A204.1 (cell line): ENCODE measurements at regions not wholly inside any gene's neighbourhood (a gene's known extent, or its start where the extent isn't known, plus 50 kb on each side); places are given as distances from the start of the nearest gene placed in this dataset.
"Not testable (repeated sequence)": the region's sequence is repeated elsewhere in the genome, so short reads cannot be mapped to it uniquely, and the experiment has no call there.

Source experiments
- FAIRE-seq: peaks from 2 replicates; lab custom pipeline; 2012; peaks lifted over from hg19 to GRCh38; lab: Jason Lieb, UNC

DNA sequence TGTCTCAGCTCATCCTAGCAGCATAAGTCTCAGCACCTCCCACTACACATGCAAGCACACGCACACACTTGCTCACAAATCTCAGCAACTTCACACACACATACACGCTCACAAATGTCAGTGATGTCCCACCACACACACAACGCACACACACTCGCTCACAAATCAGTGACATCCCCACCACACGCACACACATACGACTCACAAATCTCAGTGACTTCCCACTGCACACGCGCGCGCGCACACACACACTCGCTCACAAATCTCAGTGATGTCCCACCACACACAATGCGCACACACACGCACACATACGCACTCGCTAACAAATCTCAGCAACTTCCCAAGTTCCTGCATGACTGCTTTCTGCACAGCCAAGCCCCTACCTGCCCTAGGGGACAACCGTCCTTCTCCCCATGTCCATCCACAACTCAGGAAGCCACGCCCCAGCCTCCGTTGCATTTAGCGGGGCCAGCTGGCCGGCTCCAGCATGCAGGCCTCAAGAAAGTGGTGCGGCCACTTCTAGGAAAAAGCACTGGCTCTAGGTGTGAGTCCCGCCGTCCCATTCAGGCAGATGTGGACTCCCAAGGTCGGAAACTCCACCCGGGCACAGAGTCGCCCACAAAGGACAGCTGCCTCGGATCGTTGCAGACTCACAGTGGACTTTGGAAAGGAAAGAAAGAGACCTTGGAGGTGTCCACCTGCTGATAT is 180.1 kb upstream of the SALL3 start:
- FAIRE-seq: no peak

DNA sequence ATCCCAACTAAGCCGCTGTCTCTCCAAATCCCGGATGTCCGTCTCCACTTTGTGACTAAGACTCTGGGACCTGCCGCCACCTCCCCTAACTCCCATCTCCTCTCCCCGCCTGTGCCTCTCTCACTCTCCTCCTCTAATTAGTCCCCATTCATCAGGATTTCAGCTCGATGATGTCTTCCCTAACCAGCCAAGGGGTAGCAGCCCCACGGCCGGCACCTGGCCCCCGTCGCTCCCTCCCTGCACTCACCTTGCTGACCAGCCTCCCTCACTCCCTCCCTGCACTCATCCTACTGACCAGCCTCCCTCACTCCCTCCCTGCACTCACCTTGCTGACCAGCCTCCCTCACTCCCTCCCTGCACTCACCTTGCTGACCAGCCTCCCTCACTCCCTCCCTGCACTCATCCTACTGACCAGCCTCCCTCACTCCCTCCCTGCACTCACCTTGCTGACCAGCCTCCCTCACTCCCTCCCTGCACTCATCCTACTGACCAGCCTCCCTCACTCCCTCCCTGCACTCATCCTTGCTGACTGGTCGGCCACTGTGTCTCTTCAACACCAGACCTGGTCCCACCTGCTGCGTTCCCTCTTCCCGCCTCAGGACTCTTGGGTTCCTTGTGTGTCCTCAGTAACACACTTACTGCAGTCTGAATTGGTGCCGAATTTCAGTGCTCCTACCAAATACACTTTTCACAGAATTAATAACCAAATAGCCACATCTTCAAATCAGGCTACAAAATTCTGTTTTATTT is 179.3 kb upstream of the SALL3 start:
- not testable (repeated sequence) for FAIRE-seq

DNA sequence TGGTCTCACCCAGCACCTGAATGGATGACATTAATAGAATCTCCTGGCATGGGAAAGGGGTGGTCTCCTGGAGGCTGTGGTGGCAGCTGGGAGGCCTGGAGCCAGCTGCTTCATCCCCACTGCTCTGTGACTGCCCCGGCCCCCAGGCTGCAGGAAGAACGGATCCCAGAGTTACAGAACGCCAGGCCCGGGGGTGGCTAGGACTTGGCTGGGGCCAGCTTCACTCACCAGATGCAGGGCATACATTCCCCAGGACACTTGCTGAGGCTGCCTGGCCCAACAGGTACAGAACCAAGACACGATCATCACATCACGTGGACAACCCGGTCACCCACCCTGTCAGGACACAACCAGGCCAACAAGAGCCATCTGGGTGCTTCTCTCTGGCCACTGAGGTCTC is 178.6 kb upstream of the SALL3 start:
- no peak for FAIRE-seq

GRCh38 chr18:78803104-78803503 is 176.5 kb upstream of the SALL3 start:
- FAIRE-seq: no peak

DNA sequence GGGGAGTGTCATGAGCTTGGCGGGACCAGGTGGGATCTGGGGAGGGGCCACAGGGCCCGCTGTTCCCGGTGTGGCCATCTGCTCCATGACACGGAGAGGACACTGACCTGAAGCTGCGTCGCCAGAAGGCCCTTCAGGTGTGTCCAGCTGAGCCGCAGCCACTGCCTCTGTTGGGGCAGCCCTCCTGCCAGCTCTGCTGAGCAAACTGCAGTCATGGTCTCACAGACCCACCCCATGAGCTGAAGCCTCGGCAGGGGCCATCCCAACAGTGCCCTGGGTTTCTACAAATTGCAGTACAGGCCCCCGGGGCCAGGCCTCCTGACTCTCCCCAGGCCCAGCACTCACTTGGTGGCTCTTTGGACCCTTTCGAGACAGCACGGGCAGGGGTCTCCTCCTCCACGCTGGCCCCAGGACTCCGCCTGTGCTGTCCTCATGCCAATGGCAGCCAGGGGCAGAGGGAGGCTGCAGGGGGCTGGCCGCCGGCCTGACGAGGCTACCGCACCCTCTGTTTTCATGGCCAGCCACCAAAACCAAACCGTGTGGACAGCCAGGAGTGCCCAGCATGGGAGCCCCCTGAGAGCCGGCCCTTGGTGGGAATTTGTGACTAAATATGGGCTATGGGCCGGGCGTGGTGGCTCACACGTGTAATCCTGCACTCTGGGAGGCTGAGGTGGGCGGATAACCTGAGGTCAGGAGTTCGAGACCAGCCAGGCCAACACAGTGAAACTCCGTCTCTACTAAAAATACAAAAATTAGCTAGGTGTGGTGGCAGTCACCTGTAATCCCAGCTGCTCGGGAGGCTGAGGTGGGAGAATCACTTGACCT is 175.2 kb upstream of the SALL3 start:
- no peak for FAIRE-seq

DNA sequence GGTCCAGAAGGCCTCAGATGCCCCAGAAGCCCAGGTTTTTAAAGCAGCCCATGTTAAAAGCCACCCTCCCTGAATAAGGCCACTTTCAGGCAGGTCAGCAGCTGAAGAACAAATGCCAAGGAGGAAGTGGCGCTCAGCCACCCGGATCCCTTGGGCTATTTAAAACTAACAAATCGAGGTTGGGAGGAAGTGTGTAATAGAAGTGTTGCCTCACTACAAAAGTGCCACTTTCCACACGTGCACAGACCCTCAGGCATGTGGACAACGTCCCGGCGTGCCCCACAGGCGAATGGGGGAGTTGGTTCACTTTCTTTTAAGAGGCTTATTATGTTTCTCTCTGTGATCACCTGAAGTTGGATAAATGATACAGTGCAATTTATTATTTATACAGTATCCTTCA is 173.8 kb upstream of the SALL3 start:
- no peak for FAIRE-seq

- FAIRE-seq: no peak
Observed at GRCh38 chr18:78807668-78808067, 171.9 kb upstream of the SALL3 start.

DNA sequence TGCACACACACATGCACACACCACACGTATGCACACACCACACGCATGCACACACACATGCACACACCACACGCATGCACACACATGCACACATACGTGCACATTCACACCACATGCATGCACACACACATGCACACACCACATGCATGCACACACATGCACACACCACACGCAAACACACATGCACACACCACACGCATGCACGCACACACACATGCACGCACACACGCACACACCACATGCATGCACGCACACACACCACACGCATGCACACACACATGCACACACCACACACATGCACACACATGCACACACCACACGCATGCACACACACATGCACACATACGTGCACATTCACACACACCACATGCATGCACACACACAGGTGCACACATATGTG is 169.8 kb upstream of the SALL3 start:
- no peak for FAIRE-seq

DNA sequence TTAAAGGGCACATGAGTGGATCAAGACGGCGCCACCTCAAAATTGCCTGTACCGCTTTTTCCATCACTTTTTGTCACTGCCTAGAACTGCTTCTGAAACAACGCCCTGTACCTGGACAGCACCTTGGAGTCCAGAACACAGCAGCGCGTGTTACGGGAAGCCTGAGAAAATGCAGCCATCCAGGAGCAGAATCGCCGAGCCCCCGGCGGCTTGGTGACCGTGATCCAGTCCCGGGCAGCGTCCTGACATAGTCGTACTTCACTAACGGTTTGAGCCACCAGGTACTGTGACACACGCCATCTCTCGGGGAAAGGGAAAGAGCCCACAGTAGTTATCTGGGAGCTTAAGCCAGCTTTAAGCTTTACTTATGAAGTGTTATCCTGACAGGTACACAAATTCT is 168.9 kb upstream of the SALL3 start:
- no peak for FAIRE-seq

DNA sequence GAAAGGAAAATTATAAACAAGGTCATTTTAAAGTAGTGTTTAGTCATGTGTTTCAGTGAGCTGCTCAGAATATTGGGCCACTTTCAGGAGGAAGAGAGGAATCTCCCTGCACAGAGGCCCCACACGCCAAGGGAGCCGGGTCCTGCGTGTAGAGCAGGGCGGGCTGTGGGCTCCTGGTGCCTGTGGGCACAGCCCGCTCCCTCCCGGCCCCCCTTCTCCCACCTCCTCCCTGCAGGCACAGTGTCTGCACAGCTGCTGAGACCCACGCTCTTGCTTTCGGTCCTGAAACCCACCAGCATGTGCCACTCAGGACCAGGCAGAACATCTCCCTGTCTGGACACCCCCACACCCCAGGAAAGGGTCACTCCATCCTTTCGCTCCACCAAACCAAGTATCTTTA is 167.6 kb upstream of the SALL3 start:
- FAIRE-seq: no peak

DNA sequence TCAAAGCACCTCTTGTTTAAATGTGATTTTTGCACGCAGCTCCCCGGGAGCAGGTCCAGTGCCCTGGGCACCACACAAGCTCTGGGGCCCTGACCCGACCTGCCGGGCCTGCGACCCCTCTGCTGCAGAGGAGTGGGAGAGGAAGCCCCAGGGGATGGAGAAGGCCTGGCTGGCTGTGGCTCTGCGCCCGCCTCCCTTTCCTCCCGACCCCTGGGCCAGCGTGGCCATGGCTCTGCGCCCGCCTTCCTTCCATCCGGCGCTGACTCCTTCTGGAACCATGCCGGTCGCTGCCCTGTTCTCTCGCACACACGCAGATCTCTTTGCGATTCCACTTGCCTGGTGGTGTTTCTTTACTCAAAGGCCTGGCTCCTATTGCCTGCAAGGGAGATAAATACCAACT is 166.5 kb upstream of the SALL3 start:
- no peak for FAIRE-seq

DNA sequence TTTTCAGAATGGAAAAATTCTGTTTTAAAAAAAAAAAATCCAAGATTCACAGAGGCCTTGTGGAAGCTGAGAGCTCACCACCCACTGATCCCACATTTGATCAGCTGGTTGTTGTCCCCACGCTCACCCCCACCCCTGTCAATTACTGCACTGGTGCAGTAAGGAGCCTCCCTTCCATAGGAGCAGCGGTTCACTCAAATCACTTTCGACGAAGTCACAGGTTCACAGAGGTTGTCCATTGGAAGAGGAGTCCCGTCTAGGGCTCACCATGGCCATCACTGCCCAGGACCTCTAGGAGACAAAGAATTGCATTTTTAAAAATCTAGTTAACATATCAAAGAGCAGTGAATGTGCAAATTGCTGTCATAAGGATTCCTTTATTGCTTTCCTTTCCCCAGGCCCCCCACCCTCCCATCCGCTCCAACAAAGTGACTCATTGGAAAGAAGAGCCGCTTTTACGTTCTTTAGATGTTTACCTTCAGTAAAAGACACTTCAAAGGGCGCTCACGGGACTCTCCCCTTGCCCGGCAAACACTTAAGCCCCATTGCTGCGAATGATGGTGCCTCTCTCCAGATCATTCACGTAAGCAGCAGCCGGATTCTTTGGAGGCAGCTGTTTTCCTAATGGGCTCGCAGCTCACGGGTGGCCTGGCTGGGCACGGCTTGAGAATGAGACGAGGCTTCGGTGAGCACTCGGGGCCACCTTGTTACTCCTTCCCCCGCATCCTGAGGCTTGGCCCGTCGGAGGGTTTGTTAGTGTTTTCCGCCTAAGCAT is 165.5 kb upstream of the SALL3 start:
- no peak for FAIRE-seq

- FAIRE-seq: no peak
Observed at GRCh38 chr18:78814766-78815165, 164.9 kb upstream of the SALL3 start.

DNA sequence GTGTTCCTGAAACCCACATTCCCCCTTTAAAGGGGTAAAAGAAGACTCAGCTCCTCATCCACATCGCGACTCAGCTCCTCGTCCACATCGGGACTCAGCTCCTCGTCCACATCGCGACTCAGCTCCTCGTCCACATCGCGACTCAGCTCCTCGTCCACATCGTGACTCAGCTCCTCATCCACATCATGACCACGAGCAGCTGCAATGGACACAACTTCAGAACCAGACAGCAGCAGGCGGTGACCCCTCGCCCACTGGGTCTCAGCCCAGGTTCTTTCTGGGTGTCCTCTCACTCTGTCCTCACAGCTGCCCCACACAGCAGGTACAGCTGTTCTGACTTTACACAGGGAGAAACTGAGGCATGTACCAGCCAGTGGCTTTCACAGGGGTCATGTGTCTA is 163.5 kb upstream of the SALL3 start:
- FAIRE-seq: no peak

- FAIRE-seq: no peak
Observed at GRCh38 chr18:78816916-78817315, 162.7 kb upstream of the SALL3 start.

DNA sequence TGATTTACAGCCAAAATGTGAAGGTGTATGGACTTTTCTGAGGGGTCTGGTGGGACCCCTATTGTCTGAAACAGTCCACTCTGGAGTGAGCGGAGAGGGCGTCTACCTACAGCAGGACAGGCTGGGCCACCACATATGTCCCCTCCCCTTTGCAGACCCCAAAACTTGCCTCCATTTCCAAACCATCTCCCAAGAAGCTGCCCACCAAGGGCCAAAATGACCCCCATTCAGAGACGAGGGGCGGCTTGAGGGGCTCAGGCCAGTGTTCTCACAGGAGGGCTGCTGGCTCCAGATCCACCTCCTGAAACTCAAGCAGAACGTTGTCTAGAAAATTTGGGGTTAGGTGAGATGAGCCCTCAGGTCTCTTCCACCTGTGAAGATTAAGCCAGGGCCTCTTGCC is 161.1 kb upstream of the SALL3 start:
- FAIRE-seq: no peak

- no peak for FAIRE-seq
Observed at GRCh38 chr18:78818961-78819360, 160.7 kb upstream of the SALL3 start.

DNA sequence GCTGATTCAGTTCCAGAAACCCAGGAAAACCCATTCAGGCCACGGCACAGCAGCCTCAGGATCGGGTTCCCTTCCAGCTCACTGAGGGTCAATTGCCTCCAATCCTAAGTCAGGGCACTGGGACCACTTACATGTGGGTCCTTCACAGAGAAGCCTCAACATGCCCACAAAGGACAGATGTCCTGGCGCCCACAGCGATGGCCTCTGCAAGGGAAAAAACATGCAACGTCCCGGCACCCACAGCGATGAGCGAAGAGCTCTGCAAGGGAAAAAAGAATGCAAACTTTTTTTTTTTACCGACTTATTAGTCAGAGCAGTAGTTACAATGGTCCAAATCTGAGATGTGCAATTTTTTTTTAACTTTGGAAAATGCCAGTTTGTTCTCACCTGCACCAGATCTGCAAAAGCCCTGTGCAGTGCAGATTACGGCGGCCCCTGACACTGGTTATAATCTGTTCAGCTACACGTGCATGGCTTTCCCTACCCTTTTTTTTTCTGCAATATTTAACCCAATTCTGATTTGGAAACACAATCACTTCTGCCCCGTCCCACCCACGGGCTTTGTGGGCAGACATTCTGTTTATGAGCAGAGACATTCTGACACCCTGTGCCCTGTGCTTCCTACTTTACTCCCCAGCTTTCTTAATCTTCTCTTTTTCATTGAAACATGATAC is 159.3 kb upstream of the SALL3 start:
- no peak for FAIRE-seq

- FAIRE-seq: no peak
Observed at GRCh38 chr18:78821396-78821795, 158.2 kb upstream of the SALL3 start.

DNA sequence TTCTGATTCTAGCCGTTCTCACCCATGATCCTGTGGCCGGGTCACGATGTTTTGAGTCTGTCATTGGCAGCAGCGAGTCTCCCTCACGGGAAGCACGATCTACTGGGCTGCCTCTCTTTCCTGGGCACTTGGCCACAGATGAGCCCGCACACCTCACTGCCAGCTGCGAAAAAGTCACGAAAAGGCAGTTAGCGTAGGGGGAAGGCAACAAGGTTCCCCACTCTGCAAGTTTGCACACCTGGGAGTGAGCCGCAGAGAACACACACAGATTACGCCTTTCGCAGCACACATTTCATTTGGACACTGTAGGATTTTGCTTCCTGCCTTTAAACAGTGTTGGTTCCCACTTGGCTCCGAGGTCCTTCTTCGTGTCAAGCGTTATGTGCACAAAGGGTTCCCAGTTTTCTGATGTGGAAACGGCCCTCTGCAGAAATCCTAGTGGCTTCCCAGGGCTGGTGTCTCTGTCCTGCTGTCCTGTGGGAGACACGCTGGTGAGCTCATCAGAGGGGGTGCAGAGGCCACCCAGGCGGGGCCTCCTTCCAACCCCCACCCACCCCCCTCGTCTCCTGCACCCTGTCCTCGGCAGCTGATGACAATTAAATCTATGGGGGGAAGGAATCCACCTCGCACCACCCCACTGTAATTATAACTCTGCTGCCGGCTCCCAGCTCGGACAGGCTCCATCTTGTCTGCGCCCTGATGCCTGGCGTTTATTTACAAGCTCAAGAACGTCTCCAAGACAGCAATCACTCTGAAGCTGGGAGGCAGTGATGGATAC is 157.3 kb upstream of the SALL3 start:
- no peak for FAIRE-seq

DNA sequence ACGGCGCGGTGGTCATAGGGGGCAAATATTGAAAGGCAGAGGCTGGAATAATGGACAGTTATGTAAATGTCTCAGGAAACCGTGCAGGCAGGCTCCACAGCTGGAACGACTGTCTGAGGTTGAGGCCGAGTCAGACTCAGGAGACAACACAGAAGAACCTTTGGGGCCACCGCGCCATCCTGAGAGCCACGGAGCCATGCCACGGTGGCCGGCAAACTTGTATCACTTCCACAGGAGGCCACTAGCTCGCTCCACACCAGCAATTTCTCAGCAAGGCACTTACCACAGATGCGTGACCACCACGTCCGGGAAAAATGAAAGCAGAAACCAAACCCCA is 156.7 kb upstream of the SALL3 start:
- FAIRE-seq: no peak
